ENCODE measurements at regions not wholly inside any gene's neighbourhood (a gene's known extent, or its start where the extent isn't known, plus 50 kb on each side); places are given as distances from the start of the nearest gene placed in this dataset.
"Not testable (repeated sequence)": the region's sequence is repeated elsewhere in the genome, so short reads cannot be mapped to it uniquely, and the experiment has no call there.

- no peak for DNase-seq (ENCODE audit: low read depth)
- no peak overlapping the region for H3K4me3 ChIP-seq (ENCODE audit: low read length)
- TF ChIP-seq CTCF (conservative IDR thresholded peaks at IDR 0.05; ENCODE audit: low read length): no peak
Measured at GRCh38 chr5:114898602-114899001, 271.1 kb downstream of the TRIM36 start.

GRCh38 chr5:114883675-114884074 is 286.0 kb downstream of the TRIM36 start:
- no peak for TF ChIP-seq CTCF (conservative IDR thresholded peaks at IDR 0.05; ENCODE audit: low read length)
- DNase-seq (ENCODE audit: low read depth): no peak
- no peak overlapping the region for H3K4me3 ChIP-seq (ENCODE audit: low read length)

GRCh38 chr5:114859438-114859735 is 310.3 kb downstream of the TRIM36 start:
- DNase-seq (ENCODE audit: low read depth): no peak
- H3K4me3 ChIP-seq (ENCODE audit: low read length): no peak overlapping the region
- TF ChIP-seq CTCF (conservative IDR thresholded peaks at IDR 0.05; ENCODE audit: low read length): no peak

GRCh38 chr5:114858665-114859437 is 310.9 kb downstream of the TRIM36 start:
- DNase-seq (ENCODE audit: low read depth): no peak
- H3K4me3 ChIP-seq (ENCODE audit: low read length): no peak overlapping the region
- no peak for TF ChIP-seq CTCF (conservative IDR thresholded peaks at IDR 0.05; ENCODE audit: low read length)

- TF ChIP-seq CTCF (conservative IDR thresholded peaks at IDR 0.05; ENCODE audit: low read length): no peak
- no peak for DNase-seq (ENCODE audit: low read depth)
- no peak overlapping the region for H3K4me3 ChIP-seq (ENCODE audit: low read length)
Measured at GRCh38 chr5:114857941-114858551, 311.7 kb downstream of the TRIM36 start.

- DNase-seq (ENCODE audit: low read depth): not testable (repeated sequence)
Measured at GRCh38 chr5:114844711-114845110, 325.0 kb downstream of the TRIM36 start.

GRCh38 chr5:114839360-114839759 is 330.3 kb downstream of the TRIM36 start:
- no peak overlapping the region for H3K4me3 ChIP-seq (ENCODE audit: low read length)
- no peak for TF ChIP-seq CTCF (conservative IDR thresholded peaks at IDR 0.05; ENCODE audit: low read length)
- no peak for DNase-seq (ENCODE audit: low read depth)

More at GRCh38 chr5:114844711-114845110, 325.0 kb downstream of the TRIM36 start:
- not testable (repeated sequence) for H3K4me3 ChIP-seq (ENCODE audit: low read length)
